Cardiac muscle cell (in vitro differentiated cells and primary cell): ENCODE measurements at regions not wholly inside any gene's neighbourhood (a gene's known extent, or its start where the extent isn't known, plus 50 kb on each side); places are given as distances from the start of the nearest gene placed in this dataset.
A peak's percentile ranks its signal among the peaks of the same experiment; 100 is the strongest.

Experiments
- DNase-seq, 2 donors: peaks; one replicate each; pipeline versions ENCODE4 v3.0.0 to v3.0.0-alpha.2; 2010 to 2017; ENCODE audit warnings: low read depth in 1 of 2, low spot score in 1 of 2
- H3K27ac ChIP-seq: fragments of 200-600 bp; sonication (generic); 2 replicates; pipeline ENCODE4 v1.5.1; 2016
- H3K27me3 ChIP-seq: fragments of 200-600 bp; sonication (generic); 2 replicates; pipeline ENCODE4 v1.6.0; 2016; ENCODE audit warnings: control low read depth
- H3K36me3 ChIP-seq: fragments of 200-600 bp; sonication (generic); 2 replicates; pipeline ENCODE4 v1.5.1; 2016; ENCODE audit warnings: control low read depth
- H3K4me1 ChIP-seq: fragments of 200-600 bp; sonication (generic); 2 replicates; pipeline ENCODE4 v1.8.1; 2017; ENCODE audit warnings: low read depth, mild to moderate bottlenecking, mixed run types
- H3K4me3 ChIP-seq: fragments of 200-600 bp; sonication (generic); 2 replicates; pipeline ENCODE4 v1.5.1; 2016; ENCODE audit warnings: mild to moderate bottlenecking
- H3K9me3 ChIP-seq: fragments of 200-600 bp; sonication (generic); 2 replicates; pipeline ENCODE4 v1.5.1; 2017; ENCODE audit warnings: low read depth, mild to moderate bottlenecking, control low read depth
- CTCF ChIP-seq: IDR thresholded peaks from 2 replicates; pipeline ENCODE4 v1.5.1; 2012; ENCODE audit warnings: low read depth, mild to moderate bottlenecking, low read length

GRCh38 chr19:13585512-13585911, 79.2 kb upstream of the CACNA1A start:
- no peak for TF ChIP-seq CTCF
- no peak overlapping the region for H3K27ac ChIP-seq
- H3K4me3 ChIP-seq: no peak overlapping the region
- no peaks in the 10 kb centered on the region for H3K27me3 ChIP-seq
- H3K36me3 ChIP-seq: no peaks in the 10 kb centered on the region
- DNase-seq: no peak
- no peaks in the 10 kb centered on the region for H3K9me3 ChIP-seq
- H3K4me1 ChIP-seq: no peaks in the 10 kb centered on the region

- no peak for TF ChIP-seq CTCF
- no peak overlapping the region for H3K27ac ChIP-seq
- no peaks in the 10 kb centered on the region for H3K4me1 ChIP-seq
- no peaks in the 10 kb centered on the region for H3K36me3 ChIP-seq
- no peaks in the 10 kb centered on the region for H3K27me3 ChIP-seq
- H3K4me3 ChIP-seq: no peak overlapping the region
- H3K9me3 ChIP-seq: no peaks in the 10 kb centered on the region
- DNase-seq: no peak
Observed at GRCh38 chr19:13583753-13584152, 77.5 kb upstream of the CACNA1A start.

GRCh38 chr19:13583114-13583513, 76.8 kb upstream of the CACNA1A start:
- Histone ChIP-seq H3K27me3 (no peaks in the 10 kb centered on the region), H3K27ac (no peak overlapping the region), H3K9me3 (no peaks in the 10 kb centered on the region), H3K4me1 (no peaks in the 10 kb centered on the region), H3K4me3 (no peak overlapping the region), H3K36me3 (no peaks in the 10 kb centered on the region)
- no peak for DNase-seq
- TF ChIP-seq CTCF: no peak

GRCh38 chr19:13581576-13581975, 75.3 kb upstream of the CACNA1A start:
- no peak overlapping the region for H3K4me3 ChIP-seq
- no peaks in the 10 kb centered on the region for H3K9me3 ChIP-seq
- no peak for DNase-seq
- H3K27me3 ChIP-seq: no peaks in the 10 kb centered on the region
- no peak for TF ChIP-seq CTCF
- no peak overlapping the region for H3K27ac ChIP-seq
- H3K4me1 ChIP-seq: no peaks in the 10 kb centered on the region
- H3K36me3 ChIP-seq: no peaks in the 10 kb centered on the region

GRCh38 chr19:13579388-13580060, 73.2 kb upstream of the CACNA1A start:
- DNase-seq: peak in 1 of 2 donors; percentile 15
- TF ChIP-seq CTCF: no peak

More at GRCh38 chr19:13579388-13580060, 73.2 kb upstream of the CACNA1A start:
- Histone ChIP-seq H3K27me3 (no peaks in the 10 kb centered on the region), H3K9me3 (no peaks in the 10 kb centered on the region), H3K4me1 (no peaks in the 10 kb centered on the region), H3K4me3 (no peak overlapping the region), H3K27ac (no peak overlapping the region), H3K36me3 (no peaks in the 10 kb centered on the region)
